Activated T-cell treated with anti-CD3 and anti-CD28 coated beads, Interleukin-2, amount 50 U/mL, for 4 hours (primary cell): ENCODE measurements at regions not wholly inside any gene's neighbourhood (a gene's known extent, or its start where the extent isn't known, plus 50 kb on each side); places are given as distances from the start of the nearest gene placed in this dataset.

Experiments used
- ATAC-seq, 2 donors: fragments of 200-7000 bp; cut with Tn5 transposase; one replicate each; pipeline ENCODE4 v1.10.0; 2021
- DNase-seq: peaks from one replicate; pipeline ENCODE4 v3.0.0-alpha.2; 2020
- H3K27me3 Mint-ChIP-seq: one replicate; pipeline ENCODE4 v1.8.0; 2021; ENCODE audit warnings: low read depth, mixed read lengths
- H3K36me3 Mint-ChIP-seq: one replicate; pipeline ENCODE4 v1.8.0; 2022; ENCODE audit warnings: mixed read lengths; ENCODE audit not compliant: insufficient read depth
- H3K4me1 Mint-ChIP-seq: one replicate; pipeline ENCODE4 v1.8.0; 2021; ENCODE audit warnings: low read depth, mixed read lengths
- H3K4me3 Mint-ChIP-seq: one replicate; pipeline ENCODE4 v1.8.0; 2021; ENCODE audit warnings: mild to moderate bottlenecking, moderate library complexity, mixed read lengths
- H3K9me3 Mint-ChIP-seq: one replicate; pipeline ENCODE4 v1.8.0; 2021; ENCODE audit warnings: mixed read lengths

DNA sequence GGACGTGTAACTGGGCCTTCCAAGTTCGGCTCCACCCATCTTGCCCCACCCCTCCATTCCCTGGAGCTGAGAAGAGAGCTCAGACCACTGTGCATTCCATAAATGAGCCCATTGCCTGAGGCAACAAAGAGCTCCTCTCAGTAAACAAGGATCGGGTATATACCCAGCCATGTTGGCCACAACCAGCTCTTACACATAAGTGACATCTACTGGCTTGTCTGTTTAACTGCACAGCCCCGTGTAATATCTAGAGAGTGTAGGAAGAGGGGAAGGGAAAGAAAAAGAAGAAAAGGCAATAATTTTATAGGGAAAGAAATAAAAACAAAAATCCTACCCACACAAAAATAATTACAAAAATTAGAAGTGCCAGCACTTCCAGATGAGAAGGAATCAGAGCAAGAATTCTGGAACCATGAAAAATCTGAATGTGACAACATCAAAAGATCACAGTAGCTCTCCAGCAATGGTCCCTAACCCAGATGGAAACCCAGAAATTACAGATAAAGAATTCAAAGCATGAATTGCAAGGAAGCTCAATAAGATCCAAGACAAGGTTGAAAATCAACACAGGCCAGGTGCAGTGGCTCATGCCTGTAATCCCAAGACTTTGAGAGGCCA is 308.1 kb downstream of the RPAP3 start:
- no peaks in the 10 kb centered on the region for H3K27me3 Mint-ChIP-seq
- DNase-seq, result peak; percentile 31
- H3K36me3 Mint-ChIP-seq, result no peaks in the 10 kb centered on the region
- H3K4me1 Mint-ChIP-seq, result peaks cover 93% of the 10 kb centered on the region
- H3K9me3 Mint-ChIP-seq, result peaks cover 23% of the 10 kb centered on the region
- no peak overlapping the region for H3K4me3 Mint-ChIP-seq
- ATAC-seq, result peak; percentile 61 to 68

DNA sequence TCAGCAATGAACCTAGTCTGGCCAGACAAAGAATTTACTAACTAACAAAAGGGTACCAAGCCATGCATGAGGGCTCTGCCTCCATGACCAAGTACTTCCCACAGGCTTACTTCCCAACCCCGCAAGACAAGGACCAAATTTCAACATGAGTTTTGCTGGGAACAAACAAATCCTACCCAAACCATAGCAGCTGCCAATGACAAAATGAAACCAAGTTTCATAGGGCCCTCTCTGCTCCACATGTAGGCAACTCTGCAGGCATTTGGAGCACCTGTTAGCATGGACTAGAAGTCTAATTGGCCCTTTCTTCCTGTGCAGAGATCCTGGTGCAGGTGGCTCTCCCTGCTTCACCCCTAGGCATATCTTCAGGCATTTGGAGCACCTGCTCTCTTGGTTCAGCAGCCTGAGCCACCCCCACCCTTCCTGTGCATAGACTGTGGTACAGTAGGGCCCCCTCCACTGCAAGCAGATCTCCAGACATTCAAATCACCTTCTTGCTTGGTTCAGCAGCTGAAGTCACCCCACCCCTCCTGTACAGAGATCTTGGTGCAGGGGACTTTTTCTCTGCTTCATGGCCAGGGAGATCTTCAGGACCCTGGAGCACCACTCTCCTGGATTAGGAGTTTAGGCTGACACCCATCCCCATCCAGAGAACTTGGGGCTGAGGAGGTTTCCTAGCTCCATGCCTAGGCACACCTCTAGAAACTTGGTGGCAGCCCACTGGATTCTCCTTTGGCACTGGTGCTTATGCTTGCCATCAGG is 308.7 kb downstream of the RPAP3 start:
- no peak for DNase-seq
- H3K9me3 Mint-ChIP-seq, result peaks cover 23% of the 10 kb centered on the region
- no peak overlapping the region for H3K4me3 Mint-ChIP-seq
- H3K27me3 Mint-ChIP-seq, result no peaks in the 10 kb centered on the region
- ATAC-seq, result peak in 1 of 2 donors; percentile 11
- no peaks in the 10 kb centered on the region for H3K36me3 Mint-ChIP-seq
- peaks cover 94% of the 10 kb centered on the region for H3K4me1 Mint-ChIP-seq

- Mint-ChIP-seq H3K27me3 (no peaks in the 10 kb centered on the region), H3K4me1 (peaks cover 92% of the 10 kb centered on the region), H3K36me3 (peaks cover 2% of the 10 kb centered on the region), H3K9me3 (peaks cover 16% of the 10 kb centered on the region), H3K4me3 (peak overlapping the region; percentile 63)
- peak; percentile 33 to 36 for ATAC-seq
- peak; percentile 30 for DNase-seq
Measured at GRCh38 chr12:47394070-47394469, 311.8 kb downstream of the RPAP3 start.

GRCh38 chr12:47393403-47393790 is 312.4 kb downstream of the RPAP3 start:
- Mint-ChIP-seq H3K4me3 (peak overlapping the region; percentile 63), H3K36me3 (peaks cover 3% of the 10 kb centered on the region), H3K27me3 (no peaks in the 10 kb centered on the region), H3K9me3 (peaks cover 12% of the 10 kb centered on the region), H3K4me1 (peaks cover 94% of the 10 kb centered on the region)
- ATAC-seq (no peak), DNase-seq (no peak)

DNA sequence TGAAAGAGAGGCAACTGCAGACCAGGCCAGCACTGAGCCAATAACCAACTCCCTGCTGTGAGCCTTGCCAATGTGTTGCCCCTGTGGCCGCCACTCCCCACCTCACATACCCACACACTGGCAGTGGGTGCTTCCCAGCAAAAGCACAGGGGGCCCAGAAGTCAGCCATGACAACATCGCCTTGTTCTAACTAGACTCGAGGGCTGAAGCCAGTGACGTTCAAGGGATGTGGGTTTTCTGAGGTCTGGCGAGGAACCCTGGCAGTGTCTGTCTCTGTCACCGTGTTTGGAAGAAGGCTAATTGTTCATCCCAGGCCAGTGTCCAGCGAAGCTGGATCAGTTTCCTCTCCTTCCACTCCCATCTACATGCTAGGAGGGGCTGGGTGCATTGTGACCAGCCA is 311.8 kb upstream of the AMIGO2 start:
- DNase-seq (peak; percentile 60), ATAC-seq (peak; percentile 51 to 64)
- Mint-ChIP-seq H3K4me3 (peak overlapping the region; percentile 34), H3K27me3 (no peaks in the 10 kb centered on the region), H3K36me3 (peaks cover 4% of the 10 kb centered on the region), H3K9me3 (peaks cover 10% of the 10 kb centered on the region), H3K4me1 (peaks cover 85% of the 10 kb centered on the region)

DNA sequence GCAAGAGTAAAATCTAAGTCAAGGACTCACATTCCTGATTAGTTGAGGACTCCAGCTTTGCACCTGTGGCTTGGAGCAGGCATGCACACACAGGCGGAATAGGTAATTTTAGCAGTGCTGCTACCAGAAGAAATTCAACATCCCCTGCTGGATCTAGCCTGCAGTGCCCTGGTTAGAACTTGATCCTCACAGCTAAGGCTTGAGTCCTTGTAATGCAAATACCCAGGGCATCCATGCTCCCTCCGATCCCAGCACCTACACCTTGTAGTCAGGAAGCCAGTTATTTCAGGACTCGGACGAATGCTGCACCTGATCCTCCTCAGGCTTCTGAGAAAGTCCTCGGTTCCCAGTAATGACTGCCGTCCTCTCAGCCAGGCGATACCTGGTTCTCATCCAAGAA is 309.0 kb upstream of the AMIGO2 start:
- Mint-ChIP-seq H3K4me3 (no peak overlapping the region), H3K4me1 (peaks cover 74% of the 10 kb centered on the region), H3K9me3 (peaks cover 7% of the 10 kb centered on the region), H3K27me3 (no peaks in the 10 kb centered on the region), H3K36me3 (peaks cover 4% of the 10 kb centered on the region)
- ATAC-seq (no peak), DNase-seq (no peak)

DNA sequence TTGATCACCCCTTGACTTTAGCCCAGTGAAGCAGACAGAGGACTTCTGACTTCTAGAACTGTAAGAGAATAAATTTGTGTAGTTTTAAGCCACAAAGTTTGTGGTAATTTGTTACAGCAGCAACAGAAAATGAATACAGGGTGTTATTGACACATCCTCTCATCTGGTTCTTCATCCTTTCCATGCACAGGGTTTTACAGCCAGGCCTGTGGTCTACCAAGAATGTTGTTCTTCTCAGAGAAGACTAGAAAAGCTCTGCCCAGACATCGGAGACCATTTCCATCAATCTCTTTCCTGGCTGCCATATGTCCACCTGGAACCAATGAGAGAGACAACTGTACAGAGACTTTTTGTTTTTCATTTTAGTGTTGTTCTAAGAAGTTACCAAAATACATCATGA is 308.2 kb upstream of the AMIGO2 start:
- H3K4me1 Mint-ChIP-seq, result peaks cover 71% of the 10 kb centered on the region
- no peak for DNase-seq
- H3K36me3 Mint-ChIP-seq, result peaks cover 4% of the 10 kb centered on the region
- H3K4me3 Mint-ChIP-seq, result no peak overlapping the region
- ATAC-seq, result no peak
- no peaks in the 10 kb centered on the region for H3K27me3 Mint-ChIP-seq
- H3K9me3 Mint-ChIP-seq, result peaks cover 7% of the 10 kb centered on the region

DNA sequence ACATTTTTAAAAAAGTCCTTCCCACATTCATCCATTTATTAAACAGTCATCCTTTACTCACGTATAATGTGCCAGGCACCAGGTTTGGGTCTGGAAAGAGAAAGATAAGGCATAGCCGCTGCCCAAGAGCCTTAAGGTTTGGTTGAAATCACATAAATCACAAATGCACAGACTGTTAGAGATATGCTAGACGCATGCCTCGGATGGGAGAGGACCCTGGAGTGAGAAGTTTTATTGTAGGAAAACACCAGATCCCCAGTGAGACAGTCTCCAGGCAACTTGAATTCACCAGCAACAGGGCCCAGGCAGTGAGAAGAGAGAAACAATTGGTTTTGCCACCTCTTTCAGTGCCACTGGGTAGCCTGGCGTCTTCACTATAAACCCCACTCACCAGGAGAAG is 305.9 kb upstream of the AMIGO2 start:
- no peaks in the 10 kb centered on the region for H3K27me3 Mint-ChIP-seq
- no peak overlapping the region for H3K4me3 Mint-ChIP-seq
- H3K9me3 Mint-ChIP-seq, result peaks cover 4% of the 10 kb centered on the region
- DNase-seq, result no peak
- peaks cover 2% of the 10 kb centered on the region for H3K36me3 Mint-ChIP-seq
- ATAC-seq, result no peak
- H3K4me1 Mint-ChIP-seq, result peaks cover 62% of the 10 kb centered on the region

DNA sequence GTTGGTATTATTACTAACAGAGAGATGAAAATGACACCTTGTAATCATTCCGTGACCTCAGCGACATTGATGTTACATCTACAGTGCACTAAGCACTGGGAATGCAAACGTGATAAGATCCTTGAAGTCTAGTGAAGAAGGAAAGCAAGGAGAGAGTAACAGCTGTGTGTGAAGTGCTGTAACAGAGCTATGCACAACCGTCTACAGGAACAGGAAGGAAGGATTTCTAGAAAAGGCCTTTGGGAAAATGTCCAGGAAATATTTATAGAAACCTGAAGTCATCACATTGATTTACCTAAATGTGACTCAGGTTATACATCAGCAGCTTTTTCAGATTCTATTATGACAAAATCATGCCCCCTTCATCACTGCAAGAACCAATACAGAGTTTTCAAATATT is 304.2 kb upstream of the AMIGO2 start:
- Mint-ChIP-seq H3K27me3 (no peaks in the 10 kb centered on the region), H3K36me3 (peaks cover 2% of the 10 kb centered on the region), H3K9me3 (no peaks in the 10 kb centered on the region), H3K4me3 (no peak overlapping the region), H3K4me1 (peaks cover 60% of the 10 kb centered on the region)
- DNase-seq (no peak), ATAC-seq (no peak)

GRCh38 chr12:47382305-47382704 is 302.5 kb upstream of the AMIGO2 start:
- Mint-ChIP-seq H3K9me3 (no peaks in the 10 kb centered on the region), H3K4me1 (peaks cover 58% of the 10 kb centered on the region), H3K27me3 (no peaks in the 10 kb centered on the region), H3K4me3 (no peak overlapping the region), H3K36me3 (no peaks in the 10 kb centered on the region)
- ATAC-seq (no peak), DNase-seq (no peak)

DNA sequence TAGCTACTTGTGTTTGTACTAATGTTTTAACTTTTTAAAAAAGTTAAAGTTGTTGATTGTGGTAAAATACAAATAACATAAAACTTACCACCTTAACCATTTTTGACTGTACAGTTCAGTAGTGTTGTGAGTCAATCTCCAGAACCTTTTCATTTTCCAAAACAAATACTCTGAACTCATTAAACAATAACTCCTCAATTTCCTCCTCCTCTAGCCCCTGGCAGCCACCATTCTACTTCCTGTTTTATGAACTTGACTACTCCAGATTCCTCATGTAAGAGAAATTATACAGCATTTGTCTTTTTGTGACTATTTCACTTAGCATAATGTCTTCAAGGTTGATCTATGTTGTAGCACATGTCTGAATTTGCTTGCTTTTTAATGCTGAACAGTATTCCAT is 299.1 kb upstream of the AMIGO2 start:
- no peak for DNase-seq
- no peak for ATAC-seq
- Mint-ChIP-seq H3K4me1 (peaks cover 45% of the 10 kb centered on the region), H3K4me3 (no peak overlapping the region), H3K9me3 (peaks cover 5% of the 10 kb centered on the region), H3K36me3 (no peaks in the 10 kb centered on the region), H3K27me3 (no peaks in the 10 kb centered on the region)

- Mint-ChIP-seq H3K27me3 (no peaks in the 10 kb centered on the region), H3K36me3 (no peaks in the 10 kb centered on the region), H3K4me1 (peaks cover 41% of the 10 kb centered on the region), H3K4me3 (no peak overlapping the region), H3K9me3 (peaks cover 5% of the 10 kb centered on the region)
- ATAC-seq, result no peak
- DNase-seq, result no peak
Measured at GRCh38 chr12:47378222-47378582, 298.4 kb upstream of the AMIGO2 start.

DNA sequence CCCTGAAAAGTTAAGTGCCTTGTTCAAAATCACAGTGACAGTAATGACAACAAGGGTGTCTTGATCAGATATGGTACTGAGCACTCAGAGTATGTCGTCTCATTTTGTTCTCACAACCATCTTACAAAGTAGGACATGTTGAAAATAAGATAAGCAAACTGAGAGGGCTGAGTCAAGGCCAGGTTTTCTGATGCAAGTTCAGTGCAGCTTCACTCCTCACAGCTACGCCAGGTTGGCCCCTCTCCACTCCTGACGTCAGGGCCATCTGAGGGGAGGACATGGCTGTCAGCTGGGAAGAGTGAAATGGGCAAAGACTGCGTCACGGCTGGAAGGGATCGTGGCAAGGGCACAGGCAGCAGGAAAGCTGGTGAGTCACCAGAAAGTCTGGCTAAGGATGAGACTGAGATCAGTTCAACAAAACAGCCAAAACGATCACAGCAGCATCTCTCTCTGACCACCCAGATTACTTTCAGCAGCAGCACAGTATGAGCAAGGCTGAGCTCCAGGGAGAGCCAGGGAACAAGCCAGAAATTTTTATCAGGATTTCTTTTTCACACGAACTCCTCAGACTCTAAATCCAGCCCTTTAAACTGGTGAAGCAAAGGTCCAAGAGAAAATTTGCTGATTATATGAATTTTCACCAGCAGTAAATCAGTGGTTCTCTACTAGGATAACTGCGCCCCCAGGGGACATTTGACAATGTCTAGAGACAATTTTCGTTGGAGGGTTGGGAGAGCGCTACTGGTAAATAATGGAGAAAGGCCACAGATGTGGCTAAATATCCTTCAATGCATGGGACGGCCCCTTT is 297.9 kb upstream of the AMIGO2 start:
- Mint-ChIP-seq H3K9me3 (peaks cover 5% of the 10 kb centered on the region), H3K4me1 (peaks cover 36% of the 10 kb centered on the region), H3K36me3 (no peaks in the 10 kb centered on the region), H3K27me3 (no peaks in the 10 kb centered on the region), H3K4me3 (no peak overlapping the region)
- ATAC-seq (no peak), DNase-seq (no peak)

DNA sequence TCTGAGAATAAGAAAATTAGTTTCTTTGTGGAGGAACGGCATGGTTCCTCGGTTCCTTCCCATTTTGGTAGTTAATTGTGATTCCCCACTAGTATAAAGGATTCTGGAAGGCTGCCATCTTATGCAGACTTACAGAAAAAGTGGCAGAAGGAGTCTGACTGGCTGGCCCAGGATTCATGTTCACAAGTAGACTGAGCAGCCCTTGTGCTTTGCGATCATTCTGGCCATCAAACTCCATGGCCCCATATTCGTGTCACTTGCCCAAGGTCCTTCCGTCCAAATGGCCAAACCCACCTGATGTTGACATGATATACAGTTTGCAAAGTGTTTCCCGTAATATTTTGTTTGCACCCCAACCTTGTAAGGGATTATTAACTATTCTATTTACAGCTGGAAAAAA is 297.2 kb upstream of the AMIGO2 start:
- Mint-ChIP-seq H3K4me1 (peaks cover 31% of the 10 kb centered on the region), H3K36me3 (no peaks in the 10 kb centered on the region), H3K27me3 (no peaks in the 10 kb centered on the region), H3K4me3 (no peak overlapping the region), H3K9me3 (peaks cover 5% of the 10 kb centered on the region)
- ATAC-seq (no peak), DNase-seq (no peak)
